Esophagus squamous epithelium (tissue), 4 donors: ENCODE measurements at regions not wholly inside any gene's neighbourhood (a gene's known extent, or its start where the extent isn't known, plus 50 kb on each side); places are given as distances from the start of the nearest gene placed in this dataset.

Source experiments
- CTCF ChIP-seq, 6 experiments: fragments of 450-650 bp in 4 of 6; fragments of 200-600 bp in 2 of 6; sonication (generic) in 2 of 6; IDR thresholded peaks; one replicate each; pipeline ENCODE4 v1.5.1; 2016 to 2019; ENCODE audit warnings: antibody characterized with exemption in 6 of 6, mild to moderate bottlenecking in 4 of 6, moderate library complexity in 4 of 6
- POLR2A ChIP-seq, 4 donors: fragments of 450-650 bp; IDR thresholded peaks; one replicate each; pipeline ENCODE4 v1.6.1; 2017; ENCODE audit warnings: antibody characterized with exemption in 4 of 4, mild to moderate bottlenecking in 4 of 4, moderate library complexity in 3 of 4

- TF ChIP-seq POLR2A (IDR thresholded peaks at IDR 0.05) (no peak), CTCF (IDR thresholded peaks at IDR 0.05) (no peak)
These were observed 75.0 kb upstream of the SLC1A4 start for GRCh38 chr2:64914247-64914646.
